Loucy (cell line): ENCODE measurements at regions not wholly inside any gene's neighbourhood (a gene's known extent, or its start where the extent isn't known, plus 50 kb on each side); places are given as distances from the start of the nearest gene placed in this dataset.
"Not testable (repeated sequence)": the region's sequence is repeated elsewhere in the genome, so short reads cannot be mapped to it uniquely, and the experiment has no call there.

Experiments used
- EZH2phosphoT487 ChIP-seq: fragments of 200-600 bp; IDR thresholded peaks from 2 replicates; pipeline ENCODE4 v1.6.1; 2018; ENCODE audit warnings: antibody characterized with exemption, mild to moderate bottlenecking, moderate library complexity, borderline replicate concordance
- TF ChIP-seq, protein P1 (sequence below): fragments of 200-600 bp; sonication (generic); conservative IDR thresholded peaks from 2 replicates; pipeline ENCODE4 v1.5.1; 2014; ENCODE audit warnings: mild to moderate bottlenecking, antibody characterized with exemption, low read length

DNA sequence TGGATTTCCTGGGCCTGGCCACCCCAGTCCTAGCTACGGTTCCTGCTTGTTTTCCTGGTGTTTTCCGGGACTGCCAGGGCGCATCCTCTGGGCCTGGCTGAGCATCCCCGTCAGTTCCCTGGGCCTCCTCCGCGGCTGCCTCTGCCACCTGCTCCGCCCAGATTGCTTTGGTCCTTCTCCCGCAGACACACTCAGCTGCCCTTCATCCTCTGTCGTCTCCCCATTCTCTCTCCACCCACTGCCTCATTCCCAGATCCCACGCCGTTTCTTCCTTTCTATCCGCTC is 153.2 kb upstream of the NBPF19 start:
- TF ChIP-seq, protein P1, sequence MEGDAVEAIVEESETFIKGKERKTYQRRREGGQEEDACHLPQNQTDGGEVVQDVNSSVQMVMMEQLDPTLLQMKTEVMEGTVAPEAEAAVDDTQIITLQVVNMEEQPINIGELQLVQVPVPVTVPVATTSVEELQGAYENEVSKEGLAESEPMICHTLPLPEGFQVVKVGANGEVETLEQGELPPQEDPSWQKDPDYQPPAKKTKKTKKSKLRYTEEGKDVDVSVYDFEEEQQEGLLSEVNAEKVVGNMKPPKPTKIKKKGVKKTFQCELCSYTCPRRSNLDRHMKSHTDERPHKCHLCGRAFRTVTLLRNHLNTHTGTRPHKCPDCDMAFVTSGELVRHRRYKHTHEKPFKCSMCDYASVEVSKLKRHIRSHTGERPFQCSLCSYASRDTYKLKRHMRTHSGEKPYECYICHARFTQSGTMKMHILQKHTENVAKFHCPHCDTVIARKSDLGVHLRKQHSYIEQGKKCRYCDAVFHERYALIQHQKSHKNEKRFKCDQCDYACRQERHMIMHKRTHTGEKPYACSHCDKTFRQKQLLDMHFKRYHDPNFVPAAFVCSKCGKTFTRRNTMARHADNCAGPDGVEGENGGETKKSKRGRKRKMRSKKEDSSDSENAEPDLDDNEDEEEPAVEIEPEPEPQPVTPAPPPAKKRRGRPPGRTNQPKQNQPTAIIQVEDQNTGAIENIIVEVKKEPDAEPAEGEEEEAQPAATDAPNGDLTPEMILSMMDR: not testable (repeated sequence)
- not testable (repeated sequence) for TF ChIP-seq EZH2phosphoT487
